GM20431 (cell line): ENCODE measurements at regions not wholly inside any gene's neighbourhood (a gene's known extent, or its start where the extent isn't known, plus 50 kb on each side); places are given as distances from the start of the nearest gene placed in this dataset.

Experiments used
- in situ Hi-C: fragments of 300-500 bp; cut with MseI, MboI; formaldehyde crosslinking; loops from one replicate; pipeline ENCODE4 v1.15.0; 2020; ENCODE audit warnings: low sequenced_read_pairs; ENCODE audit not compliant: unreplicated experiment

GRCh38 chr12:94056419-94057158 is 91.8 kb upstream of the PLXNC1 start:
- in situ Hi-C loops: no loop called here

- in situ Hi-C loops: no loop called here
Observed at GRCh38 chr12:94057262-94058151, 90.9 kb upstream of the PLXNC1 start.

- in situ Hi-C loops: no loop called here
Observed at GRCh38 chr12:94059394-94060368, 88.7 kb upstream of the PLXNC1 start.

DNA sequence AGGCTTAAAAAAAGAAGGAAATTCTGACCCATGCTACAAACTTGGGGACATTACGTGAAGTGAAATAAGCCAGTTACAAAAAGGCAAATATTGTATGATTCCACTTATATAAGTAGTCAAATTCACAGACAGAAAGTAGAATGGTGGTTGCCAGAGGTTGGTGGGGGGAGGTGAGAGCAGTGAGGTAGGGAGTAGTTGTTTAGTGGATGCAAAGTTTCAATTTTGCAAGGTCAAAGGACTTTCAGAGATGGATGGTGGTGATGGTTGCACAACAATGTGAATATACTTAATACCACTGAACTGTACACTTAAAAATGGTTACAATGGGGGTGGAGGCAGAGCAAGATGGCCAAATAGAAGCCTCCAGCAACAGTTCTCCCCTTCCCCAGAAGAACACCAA is 86.2 kb upstream of the PLXNC1 start:
- in situ Hi-C loops: no loop called here

GRCh38 chr12:94062796-94063635 is 85.4 kb upstream of the PLXNC1 start:
- in situ Hi-C loops: no loop called here

DNA sequence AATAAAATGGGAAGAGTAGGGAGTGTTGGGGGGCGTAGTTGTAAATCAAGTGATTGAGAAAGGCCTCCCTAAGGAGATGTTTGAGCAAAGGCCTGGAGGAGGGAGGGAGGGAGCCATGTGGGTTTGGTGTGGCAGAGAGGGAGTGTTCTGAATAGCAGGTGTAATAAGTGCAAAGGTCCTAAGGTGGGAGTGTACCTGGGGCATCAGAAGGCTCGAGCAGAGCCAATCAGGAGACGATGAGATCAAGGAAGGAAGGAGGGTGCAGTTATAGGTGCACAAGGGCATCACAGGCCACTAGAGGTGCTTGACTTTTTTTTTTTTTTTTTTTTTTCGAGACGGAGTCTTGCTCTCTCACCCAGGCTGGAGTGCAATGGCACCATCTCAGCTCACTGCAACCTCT is 77.9 kb upstream of the PLXNC1 start:
- in situ Hi-C loops: no loop called here

- in situ Hi-C loops: no loop called here
Observed at GRCh38 chr12:94071258-94071657, 77.1 kb upstream of the PLXNC1 start.

DNA sequence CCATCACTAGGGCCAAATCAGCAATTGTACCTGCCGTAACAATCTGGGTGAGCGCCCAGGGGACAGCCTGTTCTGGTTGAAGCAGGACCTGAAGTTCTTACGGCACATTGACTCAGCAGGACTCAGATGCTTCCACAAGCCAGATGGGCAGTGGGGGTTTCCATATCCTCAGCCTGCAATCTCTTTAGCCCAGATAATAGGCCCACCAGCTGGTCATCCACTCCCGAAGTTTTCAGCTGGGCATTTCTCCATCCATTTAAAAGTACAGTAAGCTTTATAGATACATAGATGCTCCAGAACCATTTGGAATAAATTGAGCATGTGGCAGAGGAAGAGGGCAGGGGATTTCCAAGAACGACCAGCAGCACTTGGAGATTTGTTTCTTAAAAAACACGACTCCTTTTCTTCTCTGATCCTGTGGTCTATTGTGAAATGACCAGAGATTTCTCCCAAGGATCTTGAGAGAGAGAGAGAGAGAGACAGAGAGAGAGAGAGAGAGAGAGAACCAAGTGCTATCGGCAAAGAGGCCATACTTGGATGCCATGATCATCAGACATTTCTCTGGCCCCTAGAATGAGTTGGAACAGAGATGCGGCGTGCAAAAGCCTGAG is 74.8 kb upstream of the PLXNC1 start:
- in situ Hi-C loops: no loop called here

GRCh38 chr12:94074216-94074979 is 74.0 kb upstream of the PLXNC1 start:
- in situ Hi-C loops: no loop called here

- in situ Hi-C loops: loop anchor here (25.0 kb wide), 1 partner anchor 513 kb away; the partner anchor contains the start of gene SOCS2
Observed at GRCh38 chr12:94074980-94075629, 73.3 kb upstream of the PLXNC1 start.

DNA sequence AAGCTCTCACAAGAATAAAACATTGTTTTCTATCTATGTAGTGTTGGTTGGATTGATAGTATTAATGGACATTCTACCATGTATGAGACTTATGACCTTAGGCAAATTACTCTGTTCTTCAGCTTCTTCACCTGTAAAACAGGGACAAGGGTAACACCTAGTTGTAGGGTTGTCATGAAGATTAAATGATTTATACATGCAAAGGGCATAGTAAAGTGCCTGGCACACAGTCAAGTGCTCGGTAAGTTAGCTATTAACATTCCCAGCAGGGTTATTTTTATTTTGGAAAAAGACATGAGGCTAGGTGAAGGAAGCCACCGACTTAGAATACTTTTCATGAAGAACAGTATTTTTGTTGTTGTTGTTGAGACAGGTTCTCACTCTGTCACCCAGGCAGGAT is 71.2 kb upstream of the PLXNC1 start:
- in situ Hi-C loops: loop anchor here (25.0 kb wide), 1 partner anchor 515 kb away; the partner anchor contains the start of gene SOCS2

DNA sequence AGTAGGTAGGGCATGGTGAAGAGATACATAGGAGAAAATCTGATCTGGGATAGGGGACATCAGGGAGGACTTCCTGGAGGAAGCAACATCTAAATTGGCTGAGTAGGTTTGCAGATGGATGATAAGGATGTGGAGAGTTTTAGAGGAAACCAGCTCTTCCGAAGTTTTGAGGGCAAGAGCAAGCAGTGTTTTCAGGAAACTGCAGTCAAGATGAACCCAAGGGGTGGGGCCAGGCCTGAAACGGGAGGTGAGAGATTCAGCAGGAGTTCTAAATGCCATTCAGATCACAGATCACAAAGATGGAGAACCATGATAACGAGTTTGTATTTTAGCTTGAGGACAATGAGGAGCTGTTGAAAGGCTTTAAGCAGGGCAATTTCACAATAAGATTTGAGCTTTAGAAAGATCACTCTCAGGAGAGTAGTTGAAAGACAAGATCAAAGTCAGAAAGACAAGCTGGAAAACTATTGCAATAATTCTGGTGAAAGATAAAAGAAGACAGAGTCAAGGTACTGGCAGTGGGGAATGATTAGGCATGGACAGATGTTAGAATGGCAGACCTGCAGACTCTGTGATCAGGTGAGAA is 70.1 kb upstream of the PLXNC1 start:
- in situ Hi-C loops: loop anchor here (25.0 kb wide), 1 partner anchor 516 kb away; the partner anchor contains the start of gene SOCS2

GRCh38 chr12:94078736-94079509 is 69.5 kb upstream of the PLXNC1 start:
- in situ Hi-C loops: loop anchor here (25.0 kb wide), 1 partner anchor 517 kb away; the partner anchor contains the start of gene SOCS2

- in situ Hi-C loops: loop anchor here (25.0 kb wide), 1 partner anchor 517 kb away; the partner anchor contains the start of gene SOCS2
Observed at GRCh38 chr12:94079566-94080340, 68.6 kb upstream of the PLXNC1 start.

DNA sequence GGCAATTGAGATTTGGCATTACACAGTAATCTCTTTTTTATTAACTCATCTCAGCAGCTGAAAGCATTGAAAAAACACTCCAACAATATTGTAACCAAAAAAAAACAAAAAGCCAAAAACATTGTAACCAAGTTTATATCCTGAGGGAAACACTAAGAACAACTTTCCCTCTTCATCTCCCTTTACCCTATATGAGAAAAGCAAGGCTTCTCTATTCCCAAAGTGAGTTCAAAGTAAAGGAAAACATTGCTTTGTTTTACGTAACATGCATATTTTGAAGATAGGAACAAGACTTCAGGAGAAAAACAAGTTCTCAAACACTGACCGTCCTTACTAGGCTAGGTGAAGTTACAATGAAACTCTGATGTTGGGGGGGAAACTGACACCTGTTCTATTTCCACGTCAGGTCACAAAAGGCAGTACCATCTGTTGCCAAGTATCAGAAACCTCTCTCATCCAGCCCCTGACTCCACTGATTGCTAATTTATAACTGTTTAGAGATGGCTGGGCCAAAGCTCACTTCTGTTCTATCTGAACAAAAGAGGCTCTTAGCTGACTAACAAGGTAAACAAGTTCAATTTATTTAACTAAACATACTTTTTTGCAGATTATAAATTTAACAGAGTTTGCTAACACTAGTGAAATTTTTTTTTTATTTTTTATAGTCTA is 67.9 kb upstream of the PLXNC1 start:
- in situ Hi-C loops: loop anchor here (25.0 kb wide), 1 partner anchor 518 kb away; the partner anchor contains the start of gene SOCS2
